GM18909 (cell line): ENCODE measurements at regions not wholly inside any gene's neighbourhood (a gene's known extent, or its start where the extent isn't known, plus 50 kb on each side); places are given as distances from the start of the nearest gene placed in this dataset.
"Not testable (repeated sequence)": the region's sequence is repeated elsewhere in the genome, so short reads cannot be mapped to it uniquely, and the experiment has no call there.

Experiments used
- ATAC-seq: cut with Tn5 transposase; IDR thresholded peaks from one replicate; pipeline ENCODE4 v1.9.1; 2021; ENCODE audit warnings: mild to moderate bottlenecking; ENCODE audit not compliant: unreplicated experiment, poor library complexity

GRCh38 chr13:26847281-26847680, 86.7 kb upstream of the GPR12 start:
- ATAC-seq, result no peak

- not testable (repeated sequence) for ATAC-seq
These were observed 84.5 kb upstream of the GPR12 start for GRCh38 chr13:26845063-26845462.

DNA sequence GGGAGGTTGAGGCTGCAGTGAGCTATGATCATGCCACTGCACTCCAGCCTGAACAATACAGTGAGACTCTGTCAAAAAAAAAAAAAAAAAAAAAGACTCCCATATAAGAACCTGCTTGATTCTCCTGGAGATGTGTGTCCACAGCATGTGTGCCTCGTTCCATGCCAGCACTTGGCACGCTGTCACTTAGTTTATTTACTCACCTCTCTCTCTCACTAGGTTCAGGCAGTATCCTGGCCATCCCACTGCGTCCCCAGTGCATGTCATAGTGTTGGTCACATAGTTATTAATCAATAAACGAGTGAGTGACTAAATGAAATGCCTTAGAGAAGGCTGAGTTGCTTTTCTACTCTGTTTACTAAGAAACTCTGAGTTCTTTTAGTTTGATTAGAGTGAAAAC, 79.1 kb upstream of the GPR12 start:
- ATAC-seq, result no peak

GRCh38 chr13:26838821-26839220, 78.2 kb upstream of the GPR12 start:
- ATAC-seq, result no peak

- ATAC-seq, result no peak
These were observed 77.4 kb upstream of the GPR12 start for GRCh38 chr13:26837997-26838396.

GRCh38 chr13:26837102-26837501, 76.5 kb upstream of the GPR12 start:
- ATAC-seq, result no peak

DNA sequence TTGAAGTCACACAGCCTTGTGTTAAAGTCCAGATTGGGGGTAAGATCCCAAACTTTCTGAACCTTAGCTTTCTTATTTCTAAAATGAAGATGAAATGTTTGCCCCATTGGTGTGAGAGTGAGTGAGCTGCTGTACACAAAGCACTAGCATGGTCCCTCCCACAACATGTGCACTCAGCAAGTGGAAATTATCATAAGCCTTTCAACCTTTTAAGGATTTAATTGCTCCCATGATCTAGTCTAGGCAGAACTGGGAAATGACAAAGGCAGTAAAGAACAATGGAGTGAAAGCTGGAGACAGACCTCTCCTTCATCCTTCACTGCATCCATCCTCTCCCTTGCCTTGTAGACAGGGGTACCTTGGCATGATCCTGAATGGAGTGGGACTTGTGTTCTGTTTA, 76.0 kb upstream of the GPR12 start:
- no peak for ATAC-seq

DNA sequence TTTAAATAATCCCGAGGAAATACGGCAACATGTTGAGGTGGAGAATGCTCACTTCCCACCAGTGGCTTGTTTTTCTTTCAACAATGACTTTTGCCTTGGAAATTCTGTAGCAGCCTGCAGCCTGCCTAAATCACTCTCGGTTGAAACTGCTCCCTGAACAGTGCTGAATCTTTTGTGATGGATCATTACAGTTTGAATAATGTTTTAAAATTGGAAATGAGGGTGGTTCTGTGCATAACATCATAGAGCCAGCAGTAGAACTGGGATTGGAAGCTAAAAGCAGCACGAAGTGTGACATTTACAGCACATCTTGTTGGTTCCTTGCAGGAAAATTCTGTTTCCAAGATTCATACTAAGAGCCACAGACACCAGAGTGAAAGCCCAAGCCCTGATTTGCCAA, 74.1 kb upstream of the GPR12 start:
- no peak for ATAC-seq

- no peak for ATAC-seq
These were observed 70.8 kb upstream of the GPR12 start for GRCh38 chr13:26831336-26831908.

DNA sequence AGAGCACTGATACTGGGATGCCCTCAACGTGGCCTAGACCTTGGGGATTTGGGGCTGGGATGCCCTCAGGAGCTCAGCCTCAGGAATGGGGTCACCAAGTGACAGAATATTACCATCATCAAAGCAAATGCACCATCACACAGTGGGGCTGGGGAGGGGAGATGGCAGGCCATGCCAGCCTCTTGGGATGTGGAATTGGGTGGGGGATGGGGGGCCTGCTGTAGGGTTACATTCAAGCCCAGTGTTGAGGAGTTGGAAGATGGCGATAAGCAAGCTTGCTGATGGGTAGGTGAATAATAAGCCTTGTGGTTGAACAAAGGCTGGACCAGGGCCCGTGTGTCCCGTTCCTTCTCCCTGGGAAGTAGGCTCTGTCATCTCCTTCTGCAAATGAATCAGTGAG, 69.1 kb upstream of the GPR12 start:
- ATAC-seq, result no peak

GRCh38 chr13:26824581-26824980, 64.0 kb upstream of the GPR12 start:
- no peak for ATAC-seq

DNA sequence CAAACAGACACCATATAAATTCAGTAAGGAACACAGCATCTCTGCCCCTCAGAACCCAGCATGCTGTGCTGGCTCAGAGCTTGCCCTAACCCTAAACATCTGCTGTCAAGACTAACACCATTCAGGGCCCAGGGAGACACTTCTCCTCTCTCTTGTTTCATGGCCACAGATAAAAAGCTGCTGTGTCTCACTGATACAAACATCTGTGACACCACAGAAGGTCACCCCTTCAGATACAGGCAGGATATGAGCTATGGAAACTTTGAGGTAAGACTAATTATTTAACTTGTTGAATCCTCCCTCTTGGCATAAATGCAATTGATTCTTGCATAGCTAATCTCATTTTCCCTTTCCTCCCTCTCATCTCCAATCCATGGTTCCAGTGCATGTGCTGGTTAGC, 61.6 kb upstream of the GPR12 start:
- no peak for ATAC-seq

GRCh38 chr13:26821672-26822071, 61.1 kb upstream of the GPR12 start:
- no peak for ATAC-seq

- ATAC-seq, result no peak
These were observed 60.3 kb upstream of the GPR12 start for GRCh38 chr13:26820871-26821270.

DNA sequence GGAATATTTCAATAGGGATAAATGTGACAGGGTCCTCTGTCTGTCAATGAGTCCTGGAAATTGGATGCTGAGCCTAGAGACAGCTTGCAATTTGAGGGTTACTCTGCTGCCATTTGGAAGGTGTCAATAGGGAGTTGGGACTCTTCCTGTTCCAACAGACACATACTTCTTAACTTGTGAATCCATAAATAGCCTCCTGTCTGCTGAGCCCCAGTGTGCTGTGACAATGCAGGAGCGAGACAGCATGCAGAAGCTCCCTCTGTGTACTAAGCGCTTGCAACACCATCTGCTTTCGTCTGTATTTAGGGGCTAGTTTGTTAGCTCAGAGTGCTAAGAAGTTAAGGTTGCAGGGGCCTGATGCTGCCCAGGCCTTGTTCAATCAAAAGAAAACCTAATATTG, 58.5 kb upstream of the GPR12 start:
- no peak for ATAC-seq

DNA sequence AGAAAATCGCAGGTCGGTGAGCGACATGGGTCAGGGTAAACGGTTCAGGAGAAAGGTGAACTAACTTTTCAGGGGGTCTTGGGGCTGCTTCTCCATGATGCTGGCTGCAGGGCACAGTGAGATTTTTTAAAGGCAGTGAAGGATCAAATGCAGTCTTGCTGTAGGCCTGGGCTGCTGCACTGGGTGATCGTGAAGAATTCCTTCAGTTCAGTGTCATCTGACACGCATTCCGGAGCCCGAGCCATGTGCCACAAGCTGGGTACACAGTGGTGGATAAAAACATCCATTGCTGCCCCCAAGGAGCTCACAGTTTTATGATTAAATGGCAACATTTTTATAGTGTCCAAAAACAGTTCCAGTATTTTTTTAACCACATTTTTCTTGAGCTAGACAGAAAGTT, 56.3 kb upstream of the GPR12 start:
- no peak for ATAC-seq

GRCh38 chr13:26813980-26814348, 53.4 kb upstream of the GPR12 start:
- ATAC-seq, result no peak

DNA sequence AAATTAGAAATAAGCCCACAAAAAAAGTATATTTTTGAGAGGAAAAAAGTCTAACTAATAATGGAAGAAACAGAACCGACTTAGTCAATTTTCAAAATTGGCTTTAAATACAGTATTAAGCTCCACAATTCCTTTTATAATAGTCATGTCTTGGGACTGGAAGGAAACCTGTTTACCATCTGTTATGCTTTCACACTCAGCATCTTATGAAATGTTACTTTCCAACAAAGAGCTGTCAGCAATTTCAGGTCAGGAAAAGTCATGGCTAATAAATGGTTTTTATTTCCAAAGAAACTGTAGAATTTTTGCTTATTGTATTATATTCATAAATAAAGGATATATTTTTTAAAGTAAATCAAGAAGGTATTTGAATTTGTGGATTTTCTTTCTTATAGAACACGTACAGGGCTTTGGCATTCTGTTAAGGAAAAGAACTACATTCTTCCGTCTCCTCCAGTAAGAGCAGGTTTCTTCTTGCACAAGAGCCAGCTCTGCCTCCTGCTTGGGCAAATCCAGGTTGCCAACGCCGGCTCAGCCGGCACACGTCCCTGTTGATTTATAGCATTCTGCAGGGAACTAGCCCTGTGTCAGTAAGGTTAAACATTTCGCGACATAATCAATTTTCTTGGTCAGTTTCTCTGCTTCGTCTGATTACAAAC, 52.9 kb upstream of the GPR12 start:
- ATAC-seq, result no peak

- ATAC-seq, result no peak
These were observed 51.0 kb upstream of the GPR12 start for GRCh38 chr13:26811581-26811980.
